IPS DF 19.7 (cell line): ENCODE measurements at regions not wholly inside any gene's neighbourhood (a gene's known extent, or its start where the extent isn't known, plus 50 kb on each side); places are given as distances from the start of the nearest gene placed in this dataset.

ENCODE experiments used
- DNase-seq: peaks from one replicate; pipeline ENCODE4 v3.0.0-alpha.2; 2013; ENCODE audit warnings: low read depth, low spot score

DNA sequence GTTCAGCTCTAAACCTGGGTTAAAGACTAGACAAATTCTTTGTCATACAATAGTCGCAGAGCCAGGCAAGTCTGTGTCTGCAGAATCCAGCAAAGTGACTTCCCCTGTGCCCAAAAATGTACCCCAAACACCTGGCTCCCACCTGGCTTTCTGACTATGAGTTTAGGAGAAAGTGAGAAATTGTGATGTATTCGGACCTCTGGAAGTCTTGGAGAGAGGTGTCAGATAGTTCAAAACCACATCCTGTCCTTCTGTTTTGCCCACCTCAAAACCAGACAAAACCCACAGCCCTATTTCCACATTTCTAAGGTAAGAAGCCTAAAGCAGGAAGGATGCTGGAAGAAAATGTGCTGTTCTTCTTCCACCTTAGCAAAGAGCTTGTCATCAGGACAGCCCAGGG lies 63.8 kb upstream of the CLMP start:
- DNase-seq = no peak

DNA sequence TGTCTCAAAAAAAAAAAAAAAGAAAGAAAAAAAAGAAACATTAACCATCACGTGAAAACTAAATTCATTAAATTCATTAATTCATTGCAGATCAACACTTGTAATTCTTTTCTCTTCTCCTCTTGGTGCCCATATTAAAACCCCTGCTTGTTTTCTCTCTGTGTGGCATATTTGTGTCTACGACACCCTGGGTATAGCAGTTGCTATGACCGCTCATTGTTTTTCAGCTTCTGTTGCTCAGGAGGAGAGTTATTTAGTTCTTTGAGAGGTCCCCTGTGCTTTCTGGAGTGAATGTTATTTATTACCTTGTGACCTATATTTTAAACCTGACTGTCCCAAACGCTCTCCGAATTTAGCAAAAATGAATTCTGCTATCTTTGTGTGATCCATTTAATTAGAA lies 62.3 kb upstream of the CLMP start:
- no peak for DNase-seq

DNA sequence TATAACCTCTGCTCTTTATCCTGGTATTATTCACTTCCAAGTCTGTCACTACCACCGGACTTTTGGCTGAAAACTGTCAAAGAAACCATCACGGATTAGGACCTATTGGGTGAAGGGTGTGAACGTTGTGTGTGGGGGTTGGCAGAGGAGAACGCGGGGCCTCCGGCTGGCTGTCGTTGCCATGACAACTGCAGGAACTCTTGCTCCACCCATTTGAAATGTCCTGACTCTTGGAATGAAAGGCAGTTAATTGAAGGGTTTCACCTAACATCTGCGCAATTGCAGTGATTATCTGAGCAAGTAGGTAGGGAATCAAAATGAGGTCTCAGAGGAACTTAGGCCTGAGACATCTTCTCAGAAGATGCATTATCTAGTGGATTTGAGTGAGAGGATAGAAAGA lies 60.9 kb upstream of the CLMP start:
- no peak for DNase-seq

DNA sequence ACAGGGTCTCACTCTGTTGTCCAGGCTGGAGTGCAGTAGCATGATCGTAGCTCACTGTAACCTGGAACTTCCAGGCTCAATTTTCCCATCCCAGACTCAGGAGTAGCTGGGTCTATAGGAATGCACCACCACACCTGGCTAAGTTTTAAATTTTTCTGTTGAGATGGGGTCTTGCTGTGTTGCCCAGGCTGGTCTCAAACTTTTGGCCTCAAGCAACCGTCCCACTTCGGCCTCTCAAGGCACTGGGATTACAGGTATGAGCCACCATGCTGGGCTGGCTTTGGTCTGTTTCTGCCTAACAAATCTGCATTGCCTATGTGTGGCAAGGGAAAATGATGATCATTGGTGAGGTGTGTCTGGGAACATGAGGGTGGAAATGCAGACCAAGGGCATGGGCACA lies 59.3 kb upstream of the CLMP start:
- DNase-seq = no peak

DNA sequence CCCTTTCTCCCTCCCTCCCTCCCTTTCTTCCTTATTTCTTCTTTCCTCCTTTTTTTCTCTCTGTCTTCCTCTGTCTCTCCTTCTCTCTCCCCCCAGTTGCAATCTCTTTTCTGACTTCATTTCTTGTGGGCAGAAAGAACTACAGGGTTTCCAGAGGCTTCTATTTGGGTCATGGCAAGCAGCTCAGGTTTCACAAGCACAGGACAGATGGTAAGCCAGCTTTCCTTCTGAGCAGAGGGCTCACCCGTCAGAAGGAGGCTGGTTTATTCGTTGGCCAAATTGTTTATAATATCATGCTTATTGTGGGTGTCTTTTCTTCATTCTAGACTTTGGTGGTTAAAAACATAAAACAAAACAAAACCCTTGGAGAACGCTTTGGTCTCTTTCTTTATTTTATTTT lies 58.9 kb upstream of the CLMP start:
- no peak for DNase-seq

DNA sequence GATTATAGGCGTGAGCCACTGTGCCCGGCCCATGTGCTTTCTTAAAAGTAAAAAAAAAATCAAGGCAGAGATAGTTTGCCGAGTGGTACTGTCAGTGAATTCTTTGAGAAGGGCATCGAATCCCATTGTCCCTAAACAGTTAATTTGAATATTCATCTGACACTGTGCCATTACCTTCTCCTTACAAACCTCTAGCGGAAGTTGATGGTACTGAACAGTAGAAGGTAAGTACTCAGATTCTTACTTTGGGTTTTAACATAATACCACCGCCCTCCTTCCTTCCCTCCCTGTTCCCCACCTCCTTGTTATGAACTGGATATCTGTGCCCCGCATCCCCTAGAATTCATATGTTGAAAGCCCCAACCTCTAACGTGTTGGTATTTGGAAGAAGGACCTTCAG lies 58.2 kb upstream of the CLMP start:
- DNase-seq = no peak

DNA sequence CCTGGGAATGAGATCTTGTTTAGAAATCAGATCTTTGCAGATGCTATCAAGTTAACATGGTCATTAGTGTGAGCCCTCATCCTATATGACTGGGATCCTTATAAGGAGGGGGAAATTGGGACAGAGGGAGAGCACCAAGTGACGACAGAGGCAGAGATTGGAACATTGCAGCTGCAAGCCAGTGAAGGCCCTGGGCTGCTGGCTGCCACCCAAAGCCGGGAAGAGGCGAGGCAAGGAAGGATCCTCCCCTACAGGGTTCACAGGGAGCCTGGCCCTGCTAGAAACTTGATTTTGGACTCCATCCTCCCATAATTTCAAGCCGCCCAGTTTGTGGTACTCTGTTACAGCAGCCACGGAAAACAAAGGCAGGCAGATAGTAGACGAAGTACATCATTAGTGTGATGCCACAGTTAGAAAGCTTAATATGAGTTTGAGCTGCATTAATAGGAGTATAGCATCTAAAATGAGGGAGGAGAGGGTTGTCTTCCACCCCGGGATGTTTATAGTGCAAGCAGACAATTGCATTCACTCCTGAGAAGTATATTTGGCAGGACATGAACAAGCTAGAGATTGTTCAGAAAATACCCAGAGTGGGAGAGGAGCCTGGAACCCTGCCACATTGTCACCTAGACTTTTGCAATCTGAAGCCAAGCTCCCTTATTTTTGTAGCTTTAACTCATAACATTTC lies 56.8 kb upstream of the CLMP start:
- DNase-seq = no peak

DNA sequence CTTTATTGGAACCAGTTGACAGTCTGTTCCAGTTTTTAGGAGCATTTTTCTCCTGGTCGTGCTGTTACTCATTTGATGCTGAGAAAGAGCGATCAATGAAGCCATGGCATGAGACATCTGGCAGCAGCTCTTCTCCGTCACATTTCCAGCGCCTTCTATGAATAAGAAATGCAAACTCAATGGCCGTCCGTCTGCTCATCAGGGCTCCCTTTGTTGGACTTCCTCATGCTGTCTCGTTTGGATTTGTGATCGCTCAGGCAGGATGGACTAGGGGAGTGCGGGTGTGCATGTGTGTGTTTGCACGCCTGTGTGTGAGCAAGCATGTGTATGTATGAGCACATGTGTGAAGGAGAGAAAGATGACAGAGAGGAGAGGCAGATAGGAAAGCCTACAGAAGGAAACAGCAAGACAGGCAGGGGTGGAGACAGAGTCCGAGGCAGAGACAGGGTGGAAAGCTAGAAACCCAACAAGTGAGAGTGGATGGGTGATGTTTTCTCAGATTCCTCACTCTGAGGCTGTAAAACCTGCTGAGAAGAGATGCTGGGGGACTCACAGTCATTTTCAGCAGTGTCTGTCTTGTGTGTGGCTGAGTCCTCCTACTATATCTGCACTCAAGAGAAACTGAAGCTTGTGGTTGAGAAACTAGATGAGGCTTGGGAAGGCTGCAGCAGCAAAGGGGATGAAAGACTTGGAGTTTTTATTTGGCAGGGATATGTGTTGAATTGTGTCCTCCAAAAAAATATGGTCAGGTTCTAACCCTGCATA lies 56.0 kb upstream of the CLMP start:
- DNase-seq = no peak

DNA sequence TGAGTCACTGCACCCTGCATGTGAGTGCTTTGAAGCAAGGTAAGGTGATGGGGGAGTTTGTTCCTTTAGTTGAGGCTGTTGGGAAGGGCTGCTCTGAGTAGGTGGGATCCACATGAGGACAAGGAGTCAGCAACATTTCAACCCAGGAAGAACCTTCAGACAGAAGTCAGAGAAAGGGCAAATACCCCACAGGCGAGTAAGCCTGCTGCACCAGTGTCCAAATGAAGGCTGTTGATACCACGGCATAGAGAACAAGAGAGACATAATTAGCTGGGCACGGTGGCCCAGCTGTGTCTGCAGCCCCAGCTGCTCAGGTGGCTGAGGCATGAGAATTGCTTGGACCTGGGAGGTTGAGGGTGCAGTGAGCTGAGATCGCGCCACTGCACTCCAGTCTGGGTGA lies 54.3 kb upstream of the CLMP start:
- no peak for DNase-seq

DNA sequence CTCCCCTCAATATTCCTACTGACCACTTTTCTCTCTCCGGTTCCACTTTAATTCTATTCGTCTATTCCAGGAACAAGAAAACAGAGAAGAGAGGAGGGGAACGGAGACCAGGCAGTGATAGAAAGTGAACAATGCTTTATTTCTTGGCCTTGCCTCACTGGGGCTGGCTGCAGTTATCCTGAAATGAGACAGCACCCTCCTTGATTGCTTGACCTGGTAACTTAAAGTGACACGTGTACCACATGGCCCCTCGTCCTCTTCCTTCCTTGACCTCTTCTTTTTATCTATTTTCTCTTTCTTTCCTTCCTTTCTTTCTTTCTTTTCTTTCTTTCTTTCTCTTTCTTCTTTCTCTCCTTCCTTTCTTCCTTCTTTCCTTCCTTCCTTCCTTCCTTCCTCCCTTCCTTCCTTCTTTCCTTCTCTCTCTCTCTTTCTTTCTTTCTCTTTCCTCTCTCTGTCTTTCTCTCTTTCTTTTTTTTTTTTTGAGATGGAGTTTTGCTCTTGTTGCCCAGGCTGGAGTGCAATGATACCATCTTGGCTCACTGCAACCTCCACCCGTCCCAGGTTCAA lies 52.8 kb upstream of the CLMP start:
- no peak for DNase-seq

DNA sequence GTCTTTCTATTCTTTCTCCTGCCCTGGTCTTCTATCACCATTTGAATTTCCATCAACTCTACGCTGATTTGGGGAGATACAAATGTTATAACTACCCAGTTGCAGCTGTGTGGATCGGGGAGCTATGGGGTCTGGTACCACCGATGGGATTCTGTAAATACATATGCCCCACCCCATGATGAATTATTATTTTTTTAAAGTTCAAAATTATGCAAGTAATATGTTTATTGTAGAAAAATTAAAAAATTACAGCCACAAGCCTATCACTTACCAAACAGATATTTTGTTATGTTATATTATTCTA lies 52.4 kb upstream of the CLMP start:
- no peak for DNase-seq

DNA sequence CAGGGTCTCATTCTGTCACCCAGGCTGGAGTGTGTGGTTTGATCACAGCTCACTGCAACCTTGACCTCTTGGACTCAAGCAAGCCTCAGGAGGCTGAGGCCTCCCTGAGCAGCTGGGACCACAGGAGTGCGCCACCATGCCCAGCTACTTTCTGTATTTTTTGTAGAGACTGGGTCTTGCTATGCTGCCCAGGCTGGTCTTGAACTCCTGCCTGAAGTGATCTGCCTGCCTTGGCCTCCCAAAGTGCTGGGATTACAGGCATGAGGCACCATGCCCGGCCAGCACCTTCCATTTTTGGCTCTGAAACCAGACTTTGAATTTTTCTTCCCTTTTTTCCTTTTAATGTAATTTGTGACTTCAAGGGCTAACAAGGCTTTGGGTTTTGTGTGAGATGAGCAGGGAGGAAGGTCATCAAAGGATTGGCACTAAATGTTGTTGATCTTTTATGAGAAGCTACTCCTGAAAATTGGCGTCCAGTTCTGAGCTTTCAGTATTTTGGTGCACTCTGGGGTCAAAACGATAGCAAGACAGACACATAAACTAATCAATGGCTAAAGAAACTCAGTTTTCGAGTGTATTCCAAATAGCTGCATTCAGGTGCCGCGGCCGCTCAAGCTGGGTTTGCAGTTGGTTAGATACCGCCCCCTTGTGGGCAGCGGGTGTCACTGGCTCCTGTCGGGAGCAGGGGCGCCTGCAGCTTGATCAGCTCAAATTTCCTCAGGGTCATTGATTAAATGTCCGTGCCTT lies 51.9 kb upstream of the CLMP start:
- no peak for DNase-seq

DNA sequence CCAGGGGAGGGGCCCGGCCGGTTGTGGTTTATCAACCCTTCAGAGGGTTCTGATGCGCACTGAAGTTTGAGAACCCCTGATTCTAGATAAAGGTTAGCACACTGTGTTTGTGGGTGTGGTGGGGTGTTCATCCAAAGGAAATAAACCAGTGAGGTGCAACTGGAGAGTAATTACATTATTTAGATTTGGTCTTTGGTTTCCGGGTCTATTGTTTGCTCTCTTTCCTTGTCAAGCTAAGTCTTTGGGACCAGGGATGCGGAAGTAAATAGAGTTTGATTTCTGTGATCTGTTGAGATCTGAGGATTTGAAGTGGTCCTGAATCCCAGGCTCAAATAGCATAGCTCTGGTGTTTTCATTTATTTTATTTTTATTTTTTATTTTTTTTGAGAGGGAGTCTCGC lies 50.5 kb upstream of the CLMP start:
- no peak for DNase-seq
